GM19025 (cell line): ENCODE measurements at regions not wholly inside any gene's neighbourhood (a gene's known extent, or its start where the extent isn't known, plus 50 kb on each side); places are given as distances from the start of the nearest gene placed in this dataset.

Source experiments
- ATAC-seq: cut with Tn5 transposase; IDR thresholded peaks from one replicate; pipeline ENCODE4 v1.9.1; 2021; ENCODE audit warnings: mild to moderate bottlenecking, low read depth, moderate library complexity; ENCODE audit not compliant: unreplicated experiment

DNA sequence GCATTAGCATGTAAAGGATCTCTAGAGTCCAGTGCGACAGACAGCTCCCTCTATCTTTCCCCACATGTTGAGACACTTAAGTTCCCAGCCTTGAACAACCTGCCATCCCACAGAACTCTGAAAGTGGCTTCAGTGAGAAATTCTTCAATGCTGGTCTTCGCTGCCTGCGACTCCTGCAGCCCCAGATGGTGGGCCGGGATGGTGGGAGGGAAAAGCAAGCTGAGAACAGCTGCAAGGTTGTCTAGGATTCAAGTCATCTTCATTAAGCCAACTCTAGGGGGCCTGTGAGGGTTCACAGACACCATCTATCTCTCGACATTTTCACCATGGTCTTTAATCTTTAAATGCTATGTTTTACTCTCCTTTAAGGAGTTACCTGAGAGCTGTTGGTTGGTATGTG is 185.5 kb upstream of the C1orf174 start:
- ATAC-seq: no peak

DNA sequence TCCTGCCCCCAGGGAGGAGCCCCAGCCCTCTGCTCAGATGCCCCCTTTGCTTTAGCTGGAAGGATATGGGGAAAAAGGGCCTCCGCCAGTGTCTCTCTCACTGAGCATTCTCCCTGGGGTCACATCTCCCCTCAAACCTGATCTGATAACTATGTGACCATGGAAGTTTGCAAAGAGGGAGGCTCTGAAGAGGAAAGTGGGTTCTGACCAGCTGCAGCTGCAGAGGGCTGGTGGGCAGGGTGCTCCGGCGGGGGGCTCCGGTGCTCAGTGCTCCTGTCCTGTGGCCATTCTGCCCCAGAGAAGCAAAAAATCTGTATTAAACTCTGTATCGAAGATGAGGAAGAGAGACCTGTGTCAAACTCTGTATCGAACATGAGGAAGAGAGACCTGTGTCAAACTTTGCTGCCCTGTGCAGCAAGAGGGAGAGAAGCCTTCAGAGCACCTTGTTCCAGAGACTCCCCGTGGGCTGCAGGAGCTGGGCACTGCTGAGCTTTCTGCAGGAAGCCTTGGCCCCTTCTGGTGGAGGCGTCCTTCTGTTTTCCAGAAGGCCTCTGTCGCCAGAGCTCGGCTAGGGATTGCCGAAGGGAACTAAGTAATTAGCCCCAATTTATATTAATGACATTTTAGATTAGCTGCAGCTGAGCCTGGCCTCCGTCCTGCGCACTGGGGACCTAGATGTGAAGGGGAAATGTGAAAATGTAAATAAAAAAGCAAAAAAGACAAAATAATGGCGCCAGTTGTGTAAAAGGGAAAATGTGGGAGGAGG is 186.2 kb upstream of the C1orf174 start:
- no peak for ATAC-seq

DNA sequence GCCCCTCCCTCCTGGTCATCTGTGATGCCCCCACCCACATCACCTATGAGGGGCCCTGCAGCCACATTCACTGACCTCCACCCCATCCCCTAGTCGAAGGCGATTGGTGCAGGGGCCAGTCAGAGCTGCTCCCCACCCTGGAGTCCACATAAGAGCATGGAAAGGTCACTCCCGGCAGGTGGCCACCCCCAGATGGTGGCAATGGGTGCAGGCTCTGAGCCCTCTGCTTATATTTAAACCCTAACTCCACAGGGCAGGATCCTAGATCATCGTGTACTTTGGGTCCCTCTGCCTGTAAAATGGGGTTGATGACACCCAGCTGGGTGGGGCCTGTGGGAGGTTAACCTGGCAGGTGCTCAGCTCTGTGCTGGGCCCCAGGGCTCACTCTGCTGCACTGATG is 186.8 kb upstream of the C1orf174 start:
- no peak for ATAC-seq

DNA sequence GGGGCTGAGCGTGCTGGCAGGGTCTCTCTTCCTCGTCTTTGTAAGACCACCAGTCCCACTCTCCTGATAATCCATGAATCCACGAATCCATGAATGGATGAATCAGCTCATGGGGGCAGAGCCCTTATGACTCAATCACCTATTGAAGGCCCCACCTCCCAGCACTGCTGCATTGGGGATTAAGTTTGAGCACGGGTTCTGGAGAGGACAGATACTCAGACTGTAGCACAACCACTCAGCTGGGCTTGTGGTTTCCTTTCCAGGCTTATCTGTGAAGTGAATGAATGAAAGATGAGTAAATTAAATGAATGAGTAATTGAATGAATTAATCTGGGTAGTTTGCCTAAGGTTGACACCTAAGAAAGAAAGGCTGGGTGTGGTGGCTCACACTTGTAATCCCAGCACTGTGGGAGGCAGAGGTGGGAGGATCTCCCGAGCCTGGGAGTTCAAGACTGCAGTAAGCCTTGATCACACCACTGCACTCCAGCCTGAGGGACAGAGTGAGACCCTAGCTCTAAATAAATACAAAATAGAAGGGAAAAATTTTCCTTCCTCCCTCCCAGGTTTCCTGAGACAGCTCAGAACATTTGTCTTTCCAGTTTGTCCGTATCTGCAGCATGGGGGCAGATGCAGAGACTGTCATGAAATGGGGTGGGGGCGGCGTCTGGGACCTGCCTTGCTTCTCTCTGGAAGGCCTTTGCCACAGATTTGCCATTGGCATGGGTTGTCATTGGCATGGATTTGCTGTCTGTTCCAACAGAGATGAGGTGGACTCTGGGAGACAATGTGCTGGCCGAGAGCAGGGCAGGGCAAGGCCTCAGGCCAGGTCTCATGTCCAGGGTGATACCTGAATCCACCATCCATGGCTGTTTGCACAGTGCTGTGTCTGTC is 187.7 kb upstream of the C1orf174 start:
- ATAC-seq: no peak

DNA sequence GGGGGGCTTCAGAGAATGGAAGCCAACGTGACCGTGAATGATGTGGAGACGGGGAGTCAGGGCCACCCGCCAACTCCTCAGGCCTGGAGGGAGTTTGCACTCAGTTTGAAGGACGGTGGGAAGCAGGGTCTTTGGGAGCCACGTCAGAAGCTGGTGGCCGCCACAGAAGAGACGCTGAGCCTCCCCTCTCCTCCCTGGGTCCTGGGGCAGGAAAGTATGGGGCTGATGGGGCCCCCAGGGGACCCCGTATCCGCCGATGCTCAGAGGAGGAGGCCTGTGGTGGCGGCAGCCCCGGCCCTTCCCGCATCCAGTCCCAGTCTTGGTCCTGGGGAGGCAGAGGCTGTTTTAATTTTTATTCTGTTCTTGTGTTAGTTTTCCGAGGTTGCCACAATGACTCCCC is 188.6 kb upstream of the C1orf174 start:
- ATAC-seq: no peak

DNA sequence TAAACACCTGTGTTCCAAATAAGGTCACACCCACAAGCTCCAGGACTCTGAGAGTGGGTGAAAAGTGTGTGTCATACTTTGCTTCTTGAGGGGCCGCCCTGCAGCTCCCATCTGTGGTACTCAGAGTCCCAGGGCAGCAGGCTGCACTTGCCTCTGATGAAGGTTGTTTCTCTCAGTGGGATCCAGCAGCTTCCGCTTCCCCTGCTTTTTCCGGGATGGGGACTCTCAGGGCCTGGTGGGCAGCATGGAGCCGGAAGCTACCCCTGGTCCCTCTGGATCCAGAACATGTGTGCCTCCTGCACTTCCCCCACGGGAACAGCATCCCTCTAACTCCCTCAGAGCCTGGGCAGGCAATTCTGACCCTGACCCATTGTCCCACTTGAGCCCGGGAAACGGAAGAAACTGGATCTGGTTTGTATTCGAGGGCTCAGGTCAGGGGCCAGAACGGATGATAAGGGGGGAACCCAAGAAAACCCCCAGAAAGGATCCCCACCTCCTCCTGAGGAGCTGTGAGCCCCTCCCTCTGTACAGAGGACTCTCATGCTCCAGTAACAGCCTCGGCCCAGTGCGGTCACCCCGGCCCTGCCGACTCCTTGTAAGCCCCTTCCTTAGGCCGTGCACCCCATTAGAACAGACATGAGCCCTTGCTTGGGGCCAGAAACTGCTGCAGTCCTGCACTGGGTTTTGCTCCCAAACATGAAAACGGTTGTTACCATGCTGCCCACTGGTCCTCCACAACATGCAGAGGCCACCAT is 189.5 kb upstream of the C1orf174 start:
- ATAC-seq: no peak

DNA sequence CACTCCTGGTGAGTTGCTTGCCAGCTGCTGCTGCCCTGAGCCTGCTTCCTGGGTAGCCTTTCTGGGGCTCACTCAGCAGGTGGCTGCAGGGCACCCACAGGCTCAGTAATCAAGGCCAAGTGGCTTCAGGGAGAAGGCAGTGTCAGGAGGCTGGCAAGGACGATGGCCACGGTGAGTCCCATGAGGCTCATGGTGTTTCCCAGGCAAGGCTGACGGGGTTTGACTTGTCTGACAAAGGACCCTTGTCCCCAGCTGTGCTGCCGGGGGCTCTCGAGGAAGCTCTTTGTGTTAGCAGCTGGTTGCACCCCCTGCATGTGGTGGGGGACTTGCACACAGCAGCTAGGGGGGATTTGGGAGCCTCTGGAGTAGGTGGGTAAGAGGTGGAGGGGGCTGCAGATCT is 190.5 kb upstream of the C1orf174 start:
- ATAC-seq: no peak

DNA sequence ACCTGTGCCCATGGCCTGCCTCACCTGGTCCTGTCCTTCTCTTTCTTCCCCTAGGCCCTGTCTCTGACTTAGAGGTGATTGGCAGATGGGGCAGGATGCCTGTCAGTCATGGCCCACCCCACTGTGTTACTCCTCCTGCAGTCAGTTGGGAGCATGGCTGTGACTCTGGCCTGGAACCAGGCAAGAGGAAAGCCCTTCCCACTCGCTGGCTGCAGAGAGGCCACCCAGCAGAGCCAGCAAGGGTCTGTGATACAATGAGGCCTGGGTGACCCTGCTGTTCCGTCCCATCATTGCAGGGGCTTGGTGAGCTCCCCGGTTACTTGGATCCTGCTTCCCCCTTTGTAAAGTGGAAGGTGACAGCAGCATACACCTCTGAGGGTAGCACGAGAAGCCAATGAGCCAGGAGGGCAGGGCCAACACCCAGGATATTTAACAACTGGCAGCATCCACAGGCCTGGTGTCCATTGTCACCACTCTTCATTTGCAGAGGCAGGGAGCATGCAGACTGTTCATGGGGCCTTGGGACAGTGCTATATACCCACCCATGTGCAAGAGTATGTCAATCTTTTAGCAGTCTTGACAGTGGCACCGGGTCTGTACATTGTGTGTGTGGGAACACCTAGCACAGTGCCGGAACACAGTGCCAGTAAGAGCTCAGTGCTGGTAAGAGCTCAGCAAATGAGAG is 191.0 kb upstream of the C1orf174 start:
- ATAC-seq: no peak

DNA sequence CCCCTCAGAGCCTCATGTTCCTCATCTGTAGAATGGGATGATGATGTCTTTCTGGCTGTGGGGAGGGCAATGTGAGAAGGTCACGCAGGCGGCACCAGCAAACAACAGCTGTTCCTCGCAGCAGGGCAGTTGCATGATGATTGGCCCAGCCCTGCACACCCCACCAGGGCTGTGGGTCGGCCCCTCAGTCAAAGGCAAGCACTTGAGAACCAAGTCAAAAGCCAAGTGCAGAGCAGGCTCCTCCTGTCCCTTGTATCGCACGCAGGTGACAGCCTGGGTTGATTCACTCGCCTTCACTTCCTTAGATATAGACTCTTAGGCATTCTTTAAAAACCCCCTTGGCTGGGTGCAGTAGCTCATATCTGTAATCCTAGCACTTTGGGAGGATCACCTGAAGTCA is 191.9 kb upstream of the C1orf174 start:
- ATAC-seq: no peak

DNA sequence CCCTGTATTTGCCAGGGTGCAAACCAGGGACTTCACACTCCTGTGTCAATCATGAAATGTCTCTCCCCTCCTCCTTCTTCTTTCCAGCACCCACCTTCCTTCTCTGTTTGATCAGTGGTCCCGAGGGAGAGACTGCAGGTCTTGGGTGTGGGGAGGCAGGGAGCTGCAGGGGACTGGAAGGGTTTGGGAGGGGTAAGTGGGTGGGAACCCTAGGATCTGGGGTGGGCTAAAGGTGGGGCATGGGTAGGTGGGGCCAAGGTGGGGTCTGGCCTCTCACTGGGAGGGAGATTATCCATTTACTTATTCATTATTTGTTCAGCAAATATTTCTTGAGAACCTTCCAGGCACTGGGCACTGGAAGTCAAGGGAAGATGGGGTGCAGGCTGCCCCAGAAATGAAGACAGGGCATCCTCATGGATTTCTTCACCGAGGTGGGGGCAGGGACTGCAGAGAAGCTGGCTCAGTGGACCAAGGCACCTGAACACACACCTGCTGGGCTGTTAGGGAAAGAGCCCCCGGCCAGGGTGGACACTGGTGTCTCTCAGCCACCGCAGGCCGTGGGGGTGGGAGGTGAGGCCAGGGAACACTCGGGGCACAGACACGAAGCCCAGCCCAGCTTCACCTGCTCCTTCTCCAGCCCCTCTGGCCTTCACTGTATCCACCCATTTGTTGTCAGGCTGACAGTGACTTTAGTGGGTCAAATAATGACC is 193.9 kb upstream of the C1orf174 start:
- no peak for ATAC-seq

DNA sequence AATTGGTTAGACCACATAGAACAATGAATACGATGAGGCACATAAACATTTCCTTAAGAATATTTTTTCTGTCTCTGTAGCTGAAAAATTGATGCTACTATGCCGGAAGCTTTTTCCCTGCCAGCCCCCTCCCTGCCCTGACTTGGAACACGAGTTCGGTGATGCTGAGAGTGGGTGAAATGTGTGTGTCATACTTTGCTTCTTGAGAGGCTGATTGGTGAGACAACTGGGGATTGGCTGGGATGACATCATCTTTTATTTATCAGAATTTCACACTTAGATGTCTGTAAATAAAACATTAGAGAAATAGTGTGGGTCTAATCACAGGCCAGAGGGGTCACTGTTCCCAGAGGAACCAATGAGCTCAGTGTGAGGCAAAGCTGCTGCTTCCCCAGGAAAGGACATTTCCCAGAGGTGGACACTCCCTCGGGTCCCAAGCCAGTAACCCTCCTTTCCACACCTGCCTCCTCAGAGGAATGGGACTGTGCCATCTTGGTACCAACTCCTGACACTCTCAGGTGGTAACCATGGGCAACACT is 195.4 kb upstream of the C1orf174 start:
- no peak for ATAC-seq

DNA sequence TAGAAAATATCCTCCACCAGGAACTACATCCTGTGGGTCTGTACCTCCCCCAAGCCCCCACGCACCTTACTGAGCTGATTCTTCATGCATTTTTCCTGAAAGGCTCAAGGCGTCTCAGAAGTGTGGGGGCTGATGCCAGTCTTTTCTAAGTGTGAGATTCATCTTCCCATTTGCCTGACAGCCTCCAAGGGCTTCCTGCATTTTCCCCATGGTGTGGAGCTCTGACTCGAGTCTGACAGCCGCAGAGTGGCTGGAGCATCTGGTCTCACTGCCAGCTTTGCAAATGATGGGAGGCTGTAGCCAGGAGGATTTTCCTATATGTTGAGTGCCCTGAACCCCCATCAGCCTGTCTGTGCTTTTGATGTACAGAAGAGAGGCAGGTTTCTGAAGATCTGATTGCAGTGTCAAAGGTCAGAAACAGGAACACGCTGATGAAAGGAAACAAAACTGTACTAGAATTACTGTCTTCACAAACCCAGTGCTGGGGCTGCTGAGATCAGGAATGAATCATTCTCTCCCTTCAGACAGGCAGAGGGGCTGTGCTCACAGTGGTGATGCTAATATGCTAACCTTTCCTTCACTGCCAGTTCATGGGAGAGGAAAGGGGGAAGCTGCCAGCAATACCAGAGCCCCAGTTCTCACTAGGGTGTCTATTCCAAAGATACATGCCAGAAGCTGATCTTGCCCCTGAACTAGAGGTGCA is 201.5 kb upstream of the C1orf174 start:
- ATAC-seq: no peak

DNA sequence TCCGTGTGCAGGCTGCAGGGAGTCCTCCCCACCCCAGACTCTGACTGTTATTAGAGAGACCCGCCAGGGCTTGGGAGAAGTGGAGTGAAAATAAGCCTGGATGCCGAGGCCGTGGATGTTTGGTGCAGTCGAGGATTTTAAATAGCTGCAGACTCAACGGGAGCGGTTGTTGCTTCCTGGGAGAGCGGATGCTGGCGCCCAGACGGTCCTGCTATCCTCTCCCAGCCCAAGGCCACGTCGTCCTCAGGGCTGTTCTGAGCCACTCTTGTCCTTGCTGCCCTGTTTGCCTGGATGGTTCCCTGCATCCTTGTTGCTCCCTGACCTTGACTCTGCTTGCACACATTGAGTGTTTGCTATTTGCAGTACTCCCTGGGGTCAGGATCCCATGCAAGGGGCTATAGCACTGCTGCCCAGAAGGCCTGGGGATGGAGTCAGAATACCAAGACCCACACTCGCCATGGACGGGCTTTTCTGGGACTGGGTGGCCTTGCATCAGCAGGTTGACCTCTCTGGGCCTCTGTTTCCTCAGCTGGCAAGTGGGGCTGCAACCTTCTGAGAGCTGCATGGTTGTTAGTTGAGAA is 205.3 kb upstream of the C1orf174 start:
- no peak for ATAC-seq

DNA sequence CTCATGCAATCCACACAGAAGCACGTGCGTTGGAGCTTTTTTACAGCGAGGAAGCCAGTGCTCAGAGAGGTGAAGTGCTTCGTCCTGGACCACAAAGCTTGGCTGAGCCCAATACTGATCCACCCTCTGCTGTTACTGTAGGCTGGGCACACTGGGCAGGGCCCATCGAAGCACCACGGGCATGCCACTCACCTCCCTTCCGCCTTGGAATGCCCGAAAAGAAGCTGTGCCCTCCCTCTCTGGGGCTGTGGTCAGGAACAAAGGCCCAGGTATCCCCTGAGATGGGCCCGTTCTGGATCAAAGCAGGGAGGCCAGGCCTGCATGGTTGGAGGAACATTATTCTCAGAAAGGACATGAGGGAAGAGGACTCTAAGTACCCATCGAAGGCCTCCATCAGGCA is 206.7 kb upstream of the C1orf174 start:
- ATAC-seq: no peak

DNA sequence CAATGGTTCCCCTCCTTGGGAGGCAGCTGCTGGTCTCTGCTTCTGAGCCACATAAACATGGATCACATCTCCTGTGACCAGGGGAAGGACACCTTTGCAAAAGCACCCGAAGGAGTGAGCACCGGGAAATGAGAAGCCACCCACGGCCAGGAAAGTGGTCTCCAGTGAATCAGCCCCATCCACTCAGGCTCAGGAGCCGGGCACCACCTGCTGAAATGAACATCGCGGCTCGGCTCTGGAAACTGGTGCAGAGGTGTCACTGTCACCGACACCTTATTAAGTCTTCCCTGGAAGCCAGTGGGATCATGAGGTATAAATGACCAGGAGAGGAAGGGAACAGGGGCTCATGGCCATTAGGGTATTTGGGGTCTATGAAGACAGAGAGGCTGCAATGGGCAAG is 207.2 kb upstream of the C1orf174 start:
- ATAC-seq: no peak

DNA sequence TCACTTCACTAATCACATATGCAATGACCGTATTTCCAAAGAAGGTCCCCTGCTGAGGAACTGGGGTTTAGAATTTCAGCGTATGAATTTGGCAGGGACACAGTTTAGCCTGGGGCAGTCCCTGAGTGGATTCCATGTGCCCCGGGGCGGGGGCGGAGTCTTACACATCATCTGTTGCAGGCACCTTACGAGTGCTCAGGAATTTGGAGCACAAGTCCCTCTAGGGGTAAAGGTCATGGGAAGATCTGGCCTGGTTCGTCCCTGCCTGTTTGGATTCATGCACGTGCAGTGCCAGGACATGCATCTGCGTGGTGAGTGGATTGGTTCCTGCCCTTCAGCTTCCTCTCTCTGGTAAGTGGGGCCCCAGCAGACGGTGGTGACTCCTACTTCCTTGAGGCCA is 208.3 kb upstream of the C1orf174 start:
- no peak for ATAC-seq

DNA sequence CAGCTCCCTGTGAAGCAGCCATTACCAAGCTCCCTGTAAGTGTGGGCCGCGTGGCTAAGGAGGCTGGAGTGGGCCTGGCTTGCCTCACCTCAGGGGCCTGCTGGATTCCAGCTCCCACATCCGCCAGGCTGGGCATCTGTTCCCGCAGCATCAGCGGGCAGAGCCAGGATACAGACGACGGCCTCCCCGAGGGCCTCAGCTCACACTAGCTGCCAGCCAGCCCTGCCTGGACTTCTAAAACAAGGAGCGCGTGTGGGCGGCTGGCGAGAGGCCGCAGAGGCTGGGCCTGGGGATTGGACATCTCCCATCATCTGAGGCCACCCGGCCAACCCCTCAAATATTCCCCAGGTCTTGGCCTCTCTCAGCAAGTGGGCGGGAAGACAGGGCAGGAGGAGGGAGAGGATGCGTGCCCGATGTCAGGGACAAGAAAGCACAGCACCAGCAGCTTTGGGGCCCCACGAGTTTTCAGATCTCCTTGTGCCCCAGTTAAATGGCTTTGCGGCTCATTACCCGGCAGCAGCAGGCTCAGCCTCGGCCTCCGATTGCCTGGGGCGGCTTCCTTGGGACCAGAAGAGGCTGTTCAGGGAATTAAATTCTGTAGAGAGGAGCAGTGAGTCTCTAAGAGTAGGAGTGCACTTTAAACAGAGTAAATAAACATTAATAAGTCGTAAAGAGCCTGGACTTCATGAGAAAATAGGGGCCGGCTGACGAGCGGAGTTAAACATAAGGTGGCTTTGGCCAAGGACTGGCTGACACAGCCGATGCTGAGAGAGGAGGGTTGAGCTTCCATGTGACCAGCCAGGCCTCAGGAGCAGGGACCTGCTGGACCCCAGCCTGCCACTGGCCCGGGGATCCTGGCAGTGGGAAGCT is 208.9 kb upstream of the C1orf174 start:
- no peak for ATAC-seq

DNA sequence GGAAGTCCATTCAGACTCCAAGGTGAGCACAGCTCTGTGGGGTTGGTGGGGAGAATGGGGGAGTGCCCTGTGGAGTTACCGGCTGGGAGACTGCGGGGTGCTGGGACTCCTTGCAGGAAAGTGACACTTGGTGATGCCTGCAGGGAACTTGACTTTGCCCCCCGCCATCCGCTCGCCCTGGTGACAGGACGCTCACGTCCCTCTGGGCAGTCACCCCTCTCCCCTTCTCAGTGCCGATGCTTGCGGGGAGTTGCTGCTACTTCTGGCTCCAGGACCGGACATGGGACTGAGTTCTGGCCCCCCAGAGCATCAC is 209.5 kb upstream of the C1orf174 start:
- ATAC-seq: no peak
